ENCODE measurements at regions not wholly inside any gene's neighbourhood (a gene's known extent, or its start where the extent isn't known, plus 50 kb on each side); places are given as distances from the start of the nearest gene placed in this dataset.

DNA sequence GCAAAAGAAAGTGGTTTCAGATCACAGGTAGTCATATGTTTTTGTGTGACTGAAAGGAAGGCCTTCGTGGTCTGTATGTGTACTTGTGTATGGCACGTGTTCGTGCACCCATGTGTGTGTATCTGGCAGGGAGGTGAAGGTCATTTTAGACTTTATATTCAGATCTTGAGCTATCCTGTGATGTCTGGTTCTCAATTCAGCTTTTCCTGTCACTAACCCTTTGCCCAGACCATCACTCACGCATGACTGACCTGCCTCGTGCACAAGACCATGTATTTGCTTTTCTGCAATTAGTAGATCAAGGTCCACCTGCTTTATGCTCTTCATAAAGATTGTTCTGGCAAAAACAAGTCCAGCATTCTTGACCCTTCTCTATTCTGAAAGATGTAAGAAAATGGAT, 139.7 kb upstream of the MAF start:
- H3K27me3 ChIP-seq (ENCODE audit: control insufficient read depth, insufficient read depth, low read length), result no peaks in the 10 kb centered on the region
- TF ChIP-seq, protein P1, sequence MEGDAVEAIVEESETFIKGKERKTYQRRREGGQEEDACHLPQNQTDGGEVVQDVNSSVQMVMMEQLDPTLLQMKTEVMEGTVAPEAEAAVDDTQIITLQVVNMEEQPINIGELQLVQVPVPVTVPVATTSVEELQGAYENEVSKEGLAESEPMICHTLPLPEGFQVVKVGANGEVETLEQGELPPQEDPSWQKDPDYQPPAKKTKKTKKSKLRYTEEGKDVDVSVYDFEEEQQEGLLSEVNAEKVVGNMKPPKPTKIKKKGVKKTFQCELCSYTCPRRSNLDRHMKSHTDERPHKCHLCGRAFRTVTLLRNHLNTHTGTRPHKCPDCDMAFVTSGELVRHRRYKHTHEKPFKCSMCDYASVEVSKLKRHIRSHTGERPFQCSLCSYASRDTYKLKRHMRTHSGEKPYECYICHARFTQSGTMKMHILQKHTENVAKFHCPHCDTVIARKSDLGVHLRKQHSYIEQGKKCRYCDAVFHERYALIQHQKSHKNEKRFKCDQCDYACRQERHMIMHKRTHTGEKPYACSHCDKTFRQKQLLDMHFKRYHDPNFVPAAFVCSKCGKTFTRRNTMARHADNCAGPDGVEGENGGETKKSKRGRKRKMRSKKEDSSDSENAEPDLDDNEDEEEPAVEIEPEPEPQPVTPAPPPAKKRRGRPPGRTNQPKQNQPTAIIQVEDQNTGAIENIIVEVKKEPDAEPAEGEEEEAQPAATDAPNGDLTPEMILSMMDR (IDR thresholded peaks at IDR 0.05), result no peak
- H3K36me3 ChIP-seq (ENCODE audit: control insufficient read depth, insufficient read depth, low read length), result no peaks in the 10 kb centered on the region
- intact Hi-C loops (cut with micrococcal nuclease), result no loop called here
- Mint-ChIP-seq H3K36me3 (no peaks in the 10 kb centered on the region), H3K9me3 (no peaks in the 10 kb centered on the region), H3K4me1 (peaks cover 0 to 4% of the 10 kb centered on the region in 2 donors), H3K27me3 (ENCODE audit: low read depth in 2 of 2) (peaks cover 14 to 37% of the 10 kb centered on the region in 2 donors), H3K4me3 (no peak overlapping the region), H3K27ac (no peak overlapping the region)
- no peaks in the 10 kb centered on the region for H3K9me3 ChIP-seq (ENCODE audit: control insufficient read depth, insufficient read depth, low read length)
- H3K4me1 ChIP-seq (ENCODE audit: control insufficient read depth, insufficient read depth, low read length), result no peaks in the 10 kb centered on the region
- DNase-seq (no peak), ATAC-seq (no peak)
- 83% methylated on average over 5 of the region's 5 CpGs for WGBS (ENCODE audit: insufficient coverage)
- H3K27ac ChIP-seq (ENCODE audit: low read length), result no peak overlapping the region
- no peak overlapping the region for H3K4me3 ChIP-seq (ENCODE audit: low read length)

DNA sequence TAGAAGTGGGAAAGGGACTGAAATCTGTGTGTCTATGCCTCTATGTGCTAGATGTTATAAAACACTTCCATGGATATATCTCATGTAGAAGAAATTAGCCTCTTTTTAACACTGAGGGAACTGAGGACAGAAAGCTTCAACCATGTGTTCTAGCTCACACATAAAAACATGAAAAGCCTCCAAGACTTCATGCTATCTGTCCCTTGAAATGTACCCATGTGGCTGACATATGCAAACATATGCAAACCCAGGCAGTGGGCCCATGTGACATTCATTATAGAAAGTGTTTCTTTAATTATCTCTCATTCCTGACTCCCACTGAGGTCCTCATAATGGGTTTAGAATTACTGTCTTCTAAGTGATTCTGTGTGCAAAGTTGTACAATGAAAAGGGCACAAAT, 134.7 kb upstream of the MAF start:
- no peak for ATAC-seq
- H3K27me3 ChIP-seq (ENCODE audit: control insufficient read depth, insufficient read depth, low read length), result no peaks in the 10 kb centered on the region
- peaks cover 0 to 4% of the 10 kb centered on the region in 2 donors for H3K4me1 Mint-ChIP-seq

GRCh38 chr16:79734721-79735120, 134.2 kb upstream of the MAF start:
- Histone ChIP-seq H3K4me1 (ENCODE audit: control insufficient read depth, insufficient read depth, low read length) (no peaks in the 10 kb centered on the region), H3K36me3 (ENCODE audit: control insufficient read depth, insufficient read depth, low read length) (no peaks in the 10 kb centered on the region), H3K27ac (ENCODE audit: low read length) (no peak overlapping the region), H3K27me3 (ENCODE audit: control insufficient read depth, insufficient read depth, low read length) (no peaks in the 10 kb centered on the region), H3K4me3 (ENCODE audit: low read length) (no peak overlapping the region), H3K9me3 (ENCODE audit: control insufficient read depth, insufficient read depth, low read length) (no peaks in the 10 kb centered on the region)
- no peaks in the 10 kb centered on the region for H3K9me3 Mint-ChIP-seq
- H3K4me1 Mint-ChIP-seq, result peaks cover 0 to 4% of the 10 kb centered on the region in 2 donors
- no peak for ATAC-seq
- intact Hi-C loops (cut with micrococcal nuclease), result no loop called here
- no peaks in the 10 kb centered on the region for H3K36me3 Mint-ChIP-seq
- no peak for DNase-seq
- no peak overlapping the region for H3K27ac Mint-ChIP-seq
- no peak overlapping the region for H3K4me3 Mint-ChIP-seq
- TF ChIP-seq, protein P1 (IDR thresholded peaks at IDR 0.05), result no peak
- WGBS (ENCODE audit: insufficient coverage), result 75% methylated on average over 2 of the region's 2 CpGs
- H3K27me3 Mint-ChIP-seq (ENCODE audit: low read depth in 2 of 2), result peaks cover 25 to 35% of the 10 kb centered on the region in 2 donors

More for the DNA sequence above, 134.7 kb upstream of the MAF start:
- H3K36me3 Mint-ChIP-seq, result no peaks in the 10 kb centered on the region
- Histone ChIP-seq H3K4me1 (ENCODE audit: control insufficient read depth, insufficient read depth, low read length) (no peaks in the 10 kb centered on the region), H3K27ac (ENCODE audit: low read length) (no peak overlapping the region), H3K9me3 (ENCODE audit: control insufficient read depth, insufficient read depth, low read length) (no peaks in the 10 kb centered on the region), H3K36me3 (ENCODE audit: control insufficient read depth, insufficient read depth, low read length) (no peaks in the 10 kb centered on the region), H3K4me3 (ENCODE audit: low read length) (no peak overlapping the region)
- no peak overlapping the region for H3K27ac Mint-ChIP-seq
- TF ChIP-seq, protein P1 (IDR thresholded peaks at IDR 0.05), result no peak
- no peak for DNase-seq
- H3K9me3 Mint-ChIP-seq, result no peaks in the 10 kb centered on the region
- H3K4me3 Mint-ChIP-seq, result no peak overlapping the region
- intact Hi-C loops (cut with micrococcal nuclease), result no loop called here
- H3K27me3 Mint-ChIP-seq (ENCODE audit: low read depth in 2 of 2), result peaks cover 19 to 39% of the 10 kb centered on the region in 2 donors

GRCh38 chr16:79728923-79729240, 128.3 kb upstream of the MAF start:
- Histone ChIP-seq H3K4me3 (ENCODE audit: low read length) (no peak overlapping the region), H3K4me1 (ENCODE audit: control insufficient read depth, insufficient read depth, low read length) (no peaks in the 10 kb centered on the region), H3K9me3 (ENCODE audit: control insufficient read depth, insufficient read depth, low read length) (no peaks in the 10 kb centered on the region), H3K27ac (ENCODE audit: low read length) (no peak overlapping the region), H3K27me3 (ENCODE audit: control insufficient read depth, insufficient read depth, low read length) (no peaks in the 10 kb centered on the region), H3K36me3 (ENCODE audit: control insufficient read depth, insufficient read depth, low read length) (no peaks in the 10 kb centered on the region)
- no peaks in the 10 kb centered on the region for H3K4me1 Mint-ChIP-seq
- intact Hi-C loops (cut with micrococcal nuclease), result no loop called here
- no peak overlapping the region for H3K27ac Mint-ChIP-seq
- no peak for DNase-seq
- no peak overlapping the region for H3K4me3 Mint-ChIP-seq
- H3K36me3 Mint-ChIP-seq, result no peaks in the 10 kb centered on the region
- no peaks in the 10 kb centered on the region for H3K9me3 Mint-ChIP-seq
- TF ChIP-seq, protein P1 (IDR thresholded peaks at IDR 0.05), result no peak
- H3K27me3 Mint-ChIP-seq (ENCODE audit: low read depth in 2 of 2), result peaks cover 16% of the 10 kb centered on the region in 2 donors
- 67% methylated on average over 2 of the region's 2 CpGs for WGBS (ENCODE audit: insufficient coverage)
- no peak for ATAC-seq
